GM12872 (cell line): ENCODE measurements at regions not wholly inside any gene's neighbourhood (a gene's known extent, or its start where the extent isn't known, plus 50 kb on each side); places are given as distances from the start of the nearest gene placed in this dataset.

Source experiments
- CTCF ChIP-seq: IDR thresholded peaks from 3 replicates; pipeline ENCODE4 v1.5.1; 2011; ENCODE audit warnings: low read depth, mild to moderate bottlenecking, low read length, moderate library complexity; ENCODE audit not compliant: insufficient read depth

- TF ChIP-seq CTCF, result no peak
Measured at GRCh38 chrX:20499763-20500162, 233.1 kb upstream of the RPS6KA3 start.

- TF ChIP-seq CTCF, result no peak
Measured at GRCh38 chrX:20498851-20499635, 232.3 kb upstream of the RPS6KA3 start.

GRCh38 chrX:20495575-20495974 lies 228.9 kb upstream of the RPS6KA3 start:
- TF ChIP-seq CTCF, result no peak

GRCh38 chrX:20488473-20488872 lies 221.8 kb upstream of the RPS6KA3 start:
- no peak for TF ChIP-seq CTCF

GRCh38 chrX:20487227-20487626 lies 220.5 kb upstream of the RPS6KA3 start:
- no peak for TF ChIP-seq CTCF

GRCh38 chrX:20481632-20482031 lies 214.9 kb upstream of the RPS6KA3 start:
- TF ChIP-seq CTCF, result no peak

- TF ChIP-seq CTCF, result no peak
Measured at GRCh38 chrX:20479896-20480295, 213.2 kb upstream of the RPS6KA3 start.
